H1 (cell line): ENCODE measurements at regions not wholly inside any gene's neighbourhood (a gene's known extent, or its start where the extent isn't known, plus 50 kb on each side); places are given as distances from the start of the nearest gene placed in this dataset.

ENCODE experiments used
- CTCF ChIA-PET: fragments of 300-600 bp; sonication (Branson Sonifier 250); formaldehyde crosslinking; loops from one replicate; lab custom pipeline; 2021; ENCODE audit not compliant: partially characterized antibody; lab: Charles Lee
- POLR2A ChIA-PET: fragments of 300-600 bp; sonication (Branson Sonifier 250); formaldehyde crosslinking; loops from one replicate; lab custom pipeline; 2021; ENCODE audit warnings: inconsistent platforms; ENCODE audit not compliant: partially characterized antibody; lab: Charles Lee
- DNase-seq, 2 experiments: peaks; one replicate each; pipeline versions ENCODE4 v3.0.0 to v3.0.0-alpha.2; 2010 to 2022; ENCODE audit warnings: low spot score in 2 of 2, low read depth in 1 of 2, mixed read lengths in 1 of 2
- FAIRE-seq: peaks from 2 replicates; lab custom pipeline; 2011; peaks lifted over from hg19 to GRCh38; lab: Jason Lieb, UNC
- H2AFZ ChIP-seq: 2 replicates; pipeline ENCODE4 v1.8.1; 2012; ENCODE audit warnings: low read length, inconsistent platforms
- H2AK5ac ChIP-seq: 2 replicates; pipeline ENCODE4 v1.6.1; 2013; ENCODE audit warnings: low read depth, low read length
- H2BK120ac ChIP-seq: replicated peaks from 2 replicates; pipeline ENCODE3; 2013; ENCODE audit warnings: low read depth, low read length, inconsistent platforms
- H2BK12ac ChIP-seq: 2 replicates; pipeline ENCODE4 v1.6.1; 2013; ENCODE audit warnings: low read depth, low read length
- H2BK15ac ChIP-seq: 2 replicates; pipeline ENCODE4 v1.6.1; 2013; ENCODE audit warnings: low read length
- H2BK20ac ChIP-seq: 2 replicates; pipeline ENCODE4 v1.6.1; 2013; ENCODE audit warnings: low read length
- H2BK5ac ChIP-seq: 2 replicates; pipeline ENCODE4 v1.6.1; 2013; ENCODE audit warnings: low read depth, low read length
- H3K14ac ChIP-seq: 2 replicates; pipeline ENCODE4 v1.6.1; 2013; ENCODE audit warnings: inconsistent platforms; ENCODE audit not compliant: insufficient read length
- H3K18ac ChIP-seq: 2 replicates; pipeline ENCODE4 v1.6.1; 2013; ENCODE audit warnings: low read length; ENCODE audit errors: extremely low read depth
- H3K23ac ChIP-seq: 2 replicates; pipeline ENCODE4 v1.6.1; 2013; ENCODE audit warnings: inconsistent platforms; ENCODE audit not compliant: insufficient read length
- H3K23me2 ChIP-seq: 2 replicates; pipeline ENCODE4 v1.6.1; 2013; ENCODE audit warnings: low read depth, low read length
- H3K27ac ChIP-seq: 2 replicates; pipeline ENCODE4 v1.6.1; 2011; ENCODE audit warnings: low read depth, low read length, inconsistent platforms
- H3K27me3 ChIP-seq, 4 experiments: replicated peaks in 1 of 4; 1 replicate in 1 of 4; 2 replicates in 3 of 4; pipeline versions ENCODE4 v1.6.1 to v1.8.1; 2011 to 2013; ENCODE audit warnings: low read length in 3 of 4, mild to moderate bottlenecking in 3 of 4, inconsistent platforms in 2 of 4, mixed read lengths in 2 of 4, moderate library complexity in 1 of 4; ENCODE audit not compliant: control insufficient read depth in 3 of 4, insufficient read depth in 3 of 4; ENCODE audit errors: extremely low read depth in 1 of 4
- H3K36me3 ChIP-seq, 4 experiments: 2 replicates each; pipeline versions ENCODE4 v1.6.1 to v1.8.1; 2011 to 2013; ENCODE audit warnings: mild to moderate bottlenecking in 4 of 4, low read length in 3 of 4, moderate library complexity in 2 of 4, control low read depth in 1 of 4, inconsistent platforms in 1 of 4; ENCODE audit not compliant: insufficient read depth in 4 of 4, control insufficient read depth in 2 of 4
- H3K4ac ChIP-seq: replicated peaks from 2 replicates; pipeline ENCODE3; 2013; ENCODE audit warnings: low read length, low read depth, mixed read lengths, inconsistent platforms; ENCODE audit not compliant: insufficient read length
- H3K4me1 ChIP-seq, 4 experiments: replicated peaks in 1 of 4; 1 replicate in 1 of 4; 2 replicates in 3 of 4; pipeline versions ENCODE4 v1.6.1 to v1.8.1; 2011 to 2013; ENCODE audit warnings: low read length in 3 of 4, inconsistent platforms in 2 of 4, mixed read lengths in 1 of 4; ENCODE audit not compliant: insufficient read depth in 4 of 4, control insufficient read depth in 3 of 4
- H3K4me2 ChIP-seq, 2 experiments: 2 replicates each; pipeline versions ENCODE4 v1.6.1 to v1.8.1; 2011 to 2013; ENCODE audit warnings: low read depth in 2 of 2, low read length in 2 of 2, control low read depth in 1 of 2, inconsistent platforms in 1 of 2, mild to moderate bottlenecking in 1 of 2; ENCODE audit not compliant: insufficient read depth in 1 of 2
- H3K4me3 ChIP-seq, 4 experiments: fragments of 200-600, 300-600 bp in 1 of 4; sonication (generic), shearing (Covaris generic), sonication (Bioruptor Twin) in 1 of 4; 2 replicates each; pipeline versions ENCODE4 v1.5.1 to v1.8.1; 2011 to 2016; ENCODE audit warnings: low read length in 4 of 4, low read depth in 3 of 4, control low read depth in 2 of 4, inconsistent platforms in 2 of 4, mild to moderate bottlenecking in 2 of 4, mixed read lengths in 1 of 4, moderate library complexity in 1 of 4; ENCODE audit not compliant: insufficient read depth in 2 of 4; ENCODE audit errors: extremely low read depth in 1 of 4
- H3K56ac ChIP-seq: replicated peaks from 2 replicates; pipeline ENCODE3; 2013; ENCODE audit warnings: low read depth, mild to moderate bottlenecking, mixed read lengths, low read length, inconsistent platforms; ENCODE audit not compliant: insufficient read length
- H3K79me1 ChIP-seq: 2 replicates; pipeline ENCODE4 v1.6.1; 2013; ENCODE audit warnings: low read depth, low read length, control low read depth
- H3K79me2 ChIP-seq, 2 experiments: 2 replicates each; pipeline versions ENCODE4 v1.6.1 to v1.8.1; 2012 to 2013; ENCODE audit warnings: low read length in 2 of 2, mild to moderate bottlenecking in 2 of 2, inconsistent platforms in 1 of 2; ENCODE audit not compliant: insufficient read depth in 2 of 2, control insufficient read depth in 1 of 2
- H3K9ac ChIP-seq, 4 experiments: replicated peaks in 1 of 4; 1 replicate in 1 of 4; 2 replicates in 3 of 4; pipeline versions ENCODE4 v1.6.1 to v1.8.1; 2011 to 2013; ENCODE audit warnings: low read depth in 3 of 4, low read length in 3 of 4, control low read depth in 2 of 4, mild to moderate bottlenecking in 2 of 4, moderate library complexity in 2 of 4, inconsistent platforms in 1 of 4; ENCODE audit errors: extremely low read depth in 1 of 4
- H3K9me3 ChIP-seq, 2 experiments: 2 replicates each; pipeline versions ENCODE4 v1.6.1 to v1.8.1; 2012 to 2013; ENCODE audit warnings: mild to moderate bottlenecking in 2 of 2, moderate library complexity in 2 of 2, control low read depth in 1 of 2, inconsistent platforms in 1 of 2, low read depth in 1 of 2, low read length in 1 of 2, mixed read lengths in 1 of 2; ENCODE audit not compliant: insufficient read depth in 2 of 2
- H4K20me1 ChIP-seq, 2 experiments: replicated peaks in 1 of 2; 2 replicates each; pipeline versions ENCODE3 to v1.8.1; 2011 to 2013; ENCODE audit warnings: inconsistent platforms in 2 of 2, low read length in 2 of 2, mild to moderate bottlenecking in 1 of 2; ENCODE audit not compliant: insufficient read depth in 2 of 2, control insufficient read depth in 1 of 2
- H4K5ac ChIP-seq: 2 replicates; pipeline ENCODE4 v1.6.1; 2013; ENCODE audit warnings: low read length, low read depth, mixed read lengths, inconsistent platforms; ENCODE audit not compliant: insufficient read length
- H4K8ac ChIP-seq: 2 replicates; pipeline ENCODE4 v1.8.0; 2013; ENCODE audit warnings: mild to moderate bottlenecking, moderate library complexity, low read length, inconsistent platforms; ENCODE audit not compliant: insufficient read depth; ENCODE audit errors: extremely low read depth
- H4K91ac ChIP-seq: replicated peaks from 2 replicates; pipeline ENCODE3; 2013; ENCODE audit warnings: low read length, mixed read lengths, inconsistent platforms; ENCODE audit not compliant: insufficient read length
- BRCA1 ChIP-seq: IDR thresholded peaks from 2 replicates; pipeline ENCODE4 v1.6.1; 2012; ENCODE audit warnings: low read depth, low read length, improper control_type of control experiment
- CBX8 ChIP-seq: fragments of 300-800, 300-1000 bp; sonication (generic); IDR thresholded peaks from 2 replicates; pipeline ENCODE4 v1.7.1; 2016; ENCODE audit warnings: low read depth, low read length, borderline replicate concordance
- EGR1 ChIP-seq: IDR thresholded peaks from 2 replicates; pipeline ENCODE4 v1.6.1; 2011; ENCODE audit warnings: low read depth, low read length, borderline replicate concordance
- POLR2AphosphoS5 ChIP-seq: IDR thresholded peaks from 2 replicates; pipeline ENCODE4 v1.6.1; 2011; ENCODE audit warnings: low read depth, low read length
- RAD21 ChIP-seq, 2 experiments: IDR thresholded peaks in 1 of 2; conservative IDR thresholded peaks in 1 of 2; 2 replicates each; pipeline ENCODE4 v1.6.1; 2011; ENCODE audit warnings: low read depth in 2 of 2, low read length in 2 of 2, improper control_type of control experiment in 1 of 2, inconsistent platforms in 1 of 2, mild to moderate bottlenecking in 1 of 2, moderate library complexity in 1 of 2
- RBBP5 ChIP-seq: IDR thresholded peaks from 2 replicates; pipeline ENCODE4 v1.7.1; 2012; ENCODE audit warnings: low read depth, mild to moderate bottlenecking, inconsistent platforms, low read length, moderate library complexity, borderline replicate concordance
- RNF2 ChIP-seq: fragments of 200-900, 300-1000 bp; sonication (generic); IDR thresholded peaks from 2 replicates; pipeline ENCODE4 v1.7.1; 2016; ENCODE audit warnings: borderline replicate concordance, low read depth, mild to moderate bottlenecking, antibody characterized with exemption, low read length; ENCODE audit not compliant: poor library complexity, severe bottlenecking; ENCODE audit errors: missing control alignments
- SP4 ChIP-seq: IDR thresholded peaks from 2 replicates; pipeline ENCODE4 v1.6.1; 2012; ENCODE audit warnings: low read length, inconsistent platforms
- TBP ChIP-seq: IDR thresholded peaks from 2 replicates; pipeline ENCODE4 v1.6.1; 2011; ENCODE audit warnings: low read depth, low read length, improper control_type of control experiment
- YY1 ChIP-seq: IDR thresholded peaks from 2 replicates; pipeline ENCODE4 v1.6.1; 2011; ENCODE audit warnings: low read depth, mild to moderate bottlenecking, low read length
- WGBS, 2 experiments: shearing (Covaris generic) in 1 of 2; methylation state at CpG; one replicate each; pipeline versions ENCODE4 v1.1.6 to v1.1.7; 2013 to 2015; ENCODE audit warnings: low lambda C conversion rate in 2 of 2, mixed read lengths in 2 of 2, inconsistent platforms in 1 of 2, low coverage in 1 of 2, missing lambda C conversion rate in 1 of 2; ENCODE audit not compliant: insufficient replicate concordance in 2 of 2, insufficient coverage in 1 of 2, insufficient read length in 1 of 2; ENCODE audit errors: extremely low coverage in 1 of 2, missing lambda C conversion rate in 1 of 2; 5-methylcytosine and 5-hydroxymethylcytosine counted together
- TF ChIP-seq, protein P1 (sequence below), 3 experiments: IDR thresholded peaks; 1 replicate in 2 of 3; 2 replicates in 1 of 3; pipeline versions ENCODE4 v1.5.1 to v1.6.1; 2011; ENCODE audit warnings: low read length in 3 of 3, mild to moderate bottlenecking in 3 of 3, inconsistent platforms in 2 of 3, low read depth in 1 of 3, moderate library complexity in 1 of 3; ENCODE audit not compliant: insufficient read depth in 1 of 3; ENCODE audit errors: control extremely low read depth in 1 of 3

GRCh38 chr5:56350011-56350596 is 117.0 kb upstream of the ANKRD55 start:
- Histone ChIP-seq H3K9me3 (no peaks in the 10 kb centered on the region), H2BK12ac (no peak overlapping the region), H3K79me1 (no peaks in the 10 kb centered on the region), H3K36me3 (no peaks in the 10 kb centered on the region), H3K27ac (no peak overlapping the region), H2AK5ac (no peak overlapping the region), H3K18ac (no peak overlapping the region), H4K8ac (no peak overlapping the region), H4K91ac (no peak overlapping the region), H2BK5ac (no peak overlapping the region), H3K23ac (no peak overlapping the region), H3K79me2 (no peaks in the 10 kb centered on the region), H3K14ac (no peak overlapping the region), H4K20me1 (no peaks in the 10 kb centered on the region), H3K4ac (no peak overlapping the region), H2BK15ac (no peak overlapping the region), H3K4me1 (no peaks in the 10 kb centered on the region), H4K5ac (no peak overlapping the region), H3K9ac (no peak overlapping the region), H2AFZ (peak overlapping the region; percentile 36; the same call in 1 of the 2 replicates), H3K27me3 (peaks cover 0 to 1% (median 0%) of the 10 kb centered on the region in 4 experiments; a peak in 1 of 7 replicates), H2BK20ac (no peak overlapping the region), H3K23me2 (no peaks in the 10 kb centered on the region), H2BK120ac (no peak overlapping the region), H3K4me2 (no peak overlapping the region), H3K4me3 (no peak overlapping the region), H3K56ac (no peak overlapping the region)
- ChIA-PET POLR2A (interaction anchor here (1.2 kb wide), 1 partner anchor 10 kb away, joined by 3 read pairs; no protein-coding TSS in a partner anchor), CTCF (interaction anchor here (0.6 to 0.9 kb wide), 2 partner anchors 10 to 34 kb away, joined by 3 read pairs; no protein-coding TSS in a partner anchor)
- FAIRE-seq (no peak), DNase-seq (no peak)
- 85% methylated on average over 3 of the region's 3 CpGs; no CpG with 5 or more reads in 1 of the 2 experiments for WGBS, 2 experiments
- TF ChIP-seq SP4, result no peak
- TF ChIP-seq CBX8, result no peak
- TF ChIP-seq TBP, result no peak
- TF ChIP-seq RAD21 (IDR thresholded peaks at IDR 0.05 in 1 of 2, conservative IDR thresholded peaks at IDR 0.05 in 1 of 2; ENCODE audit: low read depth in 2 of 2, low read length in 2 of 2), result no peak
- TF ChIP-seq EGR1, result no peak
- no peak for TF ChIP-seq RBBP5
- TF ChIP-seq RNF2, result no peak
- no peak for TF ChIP-seq POLR2AphosphoS5
- TF ChIP-seq, protein P1, sequence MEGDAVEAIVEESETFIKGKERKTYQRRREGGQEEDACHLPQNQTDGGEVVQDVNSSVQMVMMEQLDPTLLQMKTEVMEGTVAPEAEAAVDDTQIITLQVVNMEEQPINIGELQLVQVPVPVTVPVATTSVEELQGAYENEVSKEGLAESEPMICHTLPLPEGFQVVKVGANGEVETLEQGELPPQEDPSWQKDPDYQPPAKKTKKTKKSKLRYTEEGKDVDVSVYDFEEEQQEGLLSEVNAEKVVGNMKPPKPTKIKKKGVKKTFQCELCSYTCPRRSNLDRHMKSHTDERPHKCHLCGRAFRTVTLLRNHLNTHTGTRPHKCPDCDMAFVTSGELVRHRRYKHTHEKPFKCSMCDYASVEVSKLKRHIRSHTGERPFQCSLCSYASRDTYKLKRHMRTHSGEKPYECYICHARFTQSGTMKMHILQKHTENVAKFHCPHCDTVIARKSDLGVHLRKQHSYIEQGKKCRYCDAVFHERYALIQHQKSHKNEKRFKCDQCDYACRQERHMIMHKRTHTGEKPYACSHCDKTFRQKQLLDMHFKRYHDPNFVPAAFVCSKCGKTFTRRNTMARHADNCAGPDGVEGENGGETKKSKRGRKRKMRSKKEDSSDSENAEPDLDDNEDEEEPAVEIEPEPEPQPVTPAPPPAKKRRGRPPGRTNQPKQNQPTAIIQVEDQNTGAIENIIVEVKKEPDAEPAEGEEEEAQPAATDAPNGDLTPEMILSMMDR (IDR thresholded peaks at IDR 0.05; ENCODE audit: control extremely low read depth in 1 of 3, insufficient read depth in 1 of 3, low read depth in 1 of 3, low read length in 3 of 3), result no peak
- no peak for TF ChIP-seq YY1
- TF ChIP-seq BRCA1, result no peak
